GM19372 (cell line): ENCODE measurements at regions not wholly inside any gene's neighbourhood (a gene's known extent, or its start where the extent isn't known, plus 50 kb on each side); places are given as distances from the start of the nearest gene placed in this dataset.

ENCODE experiments used
- ATAC-seq: cut with Tn5 transposase; IDR thresholded peaks from one replicate; pipeline ENCODE4 v1.9.1; 2021; ENCODE audit warnings: mild to moderate bottlenecking, low read depth, moderate library complexity; ENCODE audit not compliant: unreplicated experiment

DNA sequence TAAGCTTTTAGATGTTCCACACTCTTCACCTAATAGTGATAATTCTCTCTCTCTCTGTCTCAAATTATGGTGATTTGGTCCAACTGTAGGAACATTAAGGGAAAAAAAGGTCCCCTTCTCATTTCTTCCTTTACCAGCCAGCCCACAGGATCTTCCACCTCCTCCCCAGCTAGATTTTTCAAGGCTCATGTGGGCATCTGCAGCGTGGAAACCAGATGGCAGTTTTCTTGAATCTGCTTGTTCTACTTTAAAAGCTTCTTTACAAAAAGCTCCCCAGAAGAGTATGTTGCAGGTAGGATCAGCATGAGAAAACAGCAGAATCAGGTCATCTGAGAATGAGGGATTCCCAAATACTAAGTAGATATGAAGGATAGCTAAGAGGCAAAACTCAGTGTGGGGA is 208.6 kb upstream of the PFN2 start:
- no peak for ATAC-seq

DNA sequence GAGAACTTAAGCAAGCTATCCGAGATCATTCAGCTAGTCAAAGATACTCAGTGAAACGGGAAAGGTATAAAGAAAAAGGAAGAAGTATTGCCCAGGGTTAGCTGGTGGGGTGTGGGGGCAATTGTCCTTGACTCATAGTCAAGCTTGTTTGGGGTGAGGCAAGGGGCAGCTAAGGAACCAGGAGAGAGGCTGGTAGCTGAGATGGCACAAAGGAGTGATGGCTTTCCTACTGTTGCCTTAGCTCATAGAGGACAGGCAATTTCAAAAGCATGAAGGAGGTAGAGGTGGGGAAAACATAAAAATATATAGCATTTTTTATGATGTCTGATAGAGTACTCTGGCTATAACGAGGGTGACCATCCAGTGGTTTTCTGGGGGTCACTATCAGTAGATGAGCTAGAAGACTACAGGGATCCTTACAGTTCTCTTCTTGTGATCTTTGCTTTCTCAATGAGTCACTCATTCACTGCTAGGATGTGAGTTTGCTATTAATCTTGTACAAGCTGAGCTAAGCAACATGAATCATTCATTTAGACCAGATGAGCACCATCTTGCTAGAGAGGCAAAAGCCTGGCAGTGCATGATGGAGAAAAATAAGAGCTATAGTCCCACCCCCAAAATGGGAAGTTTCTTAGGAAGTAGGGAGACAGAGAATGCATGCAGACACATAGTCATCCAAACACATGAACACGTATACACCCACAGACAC is 207.1 kb upstream of the PFN2 start:
- no peak for ATAC-seq

- ATAC-seq = no peak
Measured at GRCh38 chr3:150174179-150174578, 203.5 kb upstream of the PFN2 start.

- ATAC-seq = no peak
Measured at GRCh38 chr3:150172356-150172755, 201.7 kb upstream of the PFN2 start.

DNA sequence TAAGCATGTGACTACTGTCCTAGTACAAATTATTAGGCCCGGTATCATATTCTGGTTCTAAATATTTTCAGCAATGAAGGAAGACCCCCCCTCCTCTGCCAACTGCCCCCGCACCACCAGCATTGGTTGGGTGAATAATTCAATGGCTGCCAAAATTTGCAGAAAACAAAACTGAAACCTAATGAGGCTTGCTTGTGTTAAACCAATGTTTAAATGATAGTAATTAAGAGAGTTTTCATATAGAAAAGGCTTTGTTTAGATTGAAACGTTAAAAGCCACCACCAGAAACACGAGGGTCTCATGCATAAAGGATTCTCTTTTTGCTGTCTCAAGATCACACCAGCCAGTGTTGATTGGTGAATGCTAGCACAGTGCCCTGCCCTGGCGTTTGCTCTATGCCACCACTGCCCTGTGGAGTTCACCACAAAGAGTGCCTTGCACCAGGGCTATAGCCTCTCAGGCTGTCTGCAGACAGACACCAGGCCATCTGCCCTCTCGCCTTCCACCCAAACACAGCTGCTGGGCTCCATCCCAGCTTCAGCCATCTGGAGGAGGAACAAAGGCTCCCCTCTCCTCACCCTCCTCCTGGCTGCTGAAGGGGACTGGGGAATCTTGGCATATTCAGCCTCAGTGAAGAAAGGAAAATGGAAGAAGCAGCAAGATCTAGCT is 200.3 kb upstream of the PFN2 start:
- ATAC-seq = no peak

DNA sequence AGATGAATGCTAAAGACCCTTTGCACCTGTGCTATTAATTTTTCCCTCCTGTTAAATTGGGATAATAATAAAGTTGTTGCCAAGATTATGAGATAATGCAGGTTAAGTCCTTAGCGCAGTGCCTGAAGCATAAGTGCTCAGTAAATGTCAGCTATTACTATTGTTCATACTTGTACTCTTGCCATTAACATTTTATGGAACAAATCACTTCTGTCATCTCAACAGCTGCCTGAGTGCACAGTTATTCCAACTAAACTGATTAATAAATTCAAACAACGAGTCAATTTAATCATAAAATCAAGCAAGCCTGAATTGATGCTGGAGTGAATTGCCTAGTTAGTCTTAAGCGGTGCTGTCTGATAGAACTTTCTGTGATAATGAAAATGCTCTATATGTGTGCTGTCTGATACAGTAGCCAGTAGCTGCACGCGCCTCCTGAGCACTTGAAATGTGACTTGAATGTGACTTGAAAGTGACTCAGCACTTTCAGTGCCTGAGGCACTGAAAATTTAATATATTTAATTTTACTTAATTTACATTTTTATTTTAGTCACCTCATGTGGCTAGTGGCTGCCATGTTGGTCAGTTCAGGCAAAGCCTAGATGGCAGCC is 198.7 kb upstream of the PFN2 start:
- ATAC-seq = no peak

- no peak for ATAC-seq
Measured at GRCh38 chr3:150168698-150169097, 198.0 kb upstream of the PFN2 start.

DNA sequence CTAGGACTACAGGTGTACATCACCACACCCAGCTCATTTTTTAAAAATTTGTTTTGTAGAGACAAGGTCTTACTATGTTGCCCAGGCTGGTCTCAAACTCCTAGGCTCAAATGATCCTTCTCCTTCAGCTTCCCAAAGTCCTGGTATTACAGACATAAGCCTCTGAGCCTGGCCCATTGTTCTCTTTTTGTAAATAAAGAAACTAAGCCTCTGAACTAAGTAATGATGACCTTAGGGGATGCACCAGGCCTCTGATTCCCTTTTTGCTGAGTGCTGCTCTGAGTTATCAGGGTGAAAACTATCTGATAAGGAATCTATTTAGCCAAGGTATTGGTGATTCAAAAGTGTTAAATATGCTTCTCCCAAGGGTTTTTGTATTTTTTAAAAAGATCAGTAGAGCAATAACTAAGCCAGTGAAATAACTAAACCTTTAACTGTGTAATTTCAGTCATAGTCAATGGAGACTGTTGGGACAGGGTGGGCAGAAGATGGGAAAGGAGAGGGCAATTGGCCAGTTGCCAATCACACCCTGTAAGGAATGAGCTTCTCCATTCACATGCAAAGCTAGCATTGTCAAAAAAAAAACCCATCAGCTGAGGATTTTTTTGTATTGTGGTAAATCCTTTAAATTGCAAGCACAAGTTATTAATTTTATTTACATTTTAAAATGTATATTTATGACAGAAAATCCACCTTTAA is 194.8 kb upstream of the PFN2 start:
- ATAC-seq = no peak

DNA sequence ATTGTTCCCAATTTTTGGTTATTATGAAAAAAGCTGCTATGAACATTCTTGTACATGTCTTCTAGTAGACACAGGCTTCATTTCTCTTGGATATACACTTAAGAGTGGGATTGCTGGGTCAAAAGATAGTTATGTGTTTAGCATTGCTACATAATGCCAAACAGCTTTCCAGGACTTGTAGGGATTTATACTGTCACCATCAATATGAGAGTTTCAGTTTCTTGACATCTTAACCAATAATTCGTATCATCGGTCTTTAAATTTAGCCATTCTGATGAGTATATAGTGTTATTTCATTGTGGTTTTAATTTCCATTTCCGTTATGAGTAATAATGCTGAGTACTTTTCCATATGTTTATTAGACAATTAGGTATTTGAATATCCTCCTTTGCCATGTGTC is 190.3 kb upstream of the PFN2 start:
- ATAC-seq = no peak

GRCh38 chr3:150158943-150159625 is 188.4 kb upstream of the PFN2 start:
- ATAC-seq = no peak

- no peak for ATAC-seq
Measured at GRCh38 chr3:150152567-150152966, 181.9 kb upstream of the PFN2 start.

DNA sequence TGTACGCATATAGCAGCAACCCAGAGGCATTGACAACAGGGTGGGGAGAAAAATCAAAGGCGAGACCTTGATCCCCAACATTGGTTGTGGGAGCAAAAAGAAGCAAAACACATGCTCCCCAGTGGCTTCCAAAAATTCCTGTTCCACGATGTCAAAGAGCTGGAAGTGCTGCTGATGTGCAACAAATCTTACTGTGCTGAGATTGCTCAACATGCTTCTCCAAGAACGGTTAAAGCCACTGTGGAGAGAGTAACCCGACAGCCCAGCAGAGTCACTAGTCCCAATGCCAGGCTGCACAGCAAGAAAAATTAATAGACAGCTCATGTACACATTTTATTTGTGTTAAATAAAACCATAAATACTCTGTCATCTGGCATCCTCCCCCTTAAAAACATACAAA is 179.9 kb upstream of the PFN2 start:
- no peak for ATAC-seq

- no peak for ATAC-seq
Measured at GRCh38 chr3:150149651-150150051, 179.0 kb upstream of the PFN2 start.

DNA sequence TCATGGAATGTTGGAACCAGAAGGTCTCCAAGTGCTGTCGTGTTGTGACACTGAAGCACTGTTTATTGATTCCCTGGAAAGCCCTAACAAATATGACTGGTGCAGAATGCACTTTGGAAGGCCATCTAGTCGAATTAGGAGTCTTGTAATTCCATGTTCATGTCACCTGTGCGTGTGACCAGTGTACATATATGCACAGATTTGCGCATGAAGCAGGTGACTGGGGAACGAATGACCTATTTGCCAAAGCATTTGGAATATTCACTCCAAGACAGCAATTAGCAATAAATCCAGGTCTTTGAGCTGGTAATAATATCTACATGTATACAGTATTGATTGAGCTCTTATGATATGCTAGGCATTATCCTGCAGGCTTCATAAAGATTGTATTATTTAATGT is 177.5 kb upstream of the PFN2 start:
- no peak for ATAC-seq

DNA sequence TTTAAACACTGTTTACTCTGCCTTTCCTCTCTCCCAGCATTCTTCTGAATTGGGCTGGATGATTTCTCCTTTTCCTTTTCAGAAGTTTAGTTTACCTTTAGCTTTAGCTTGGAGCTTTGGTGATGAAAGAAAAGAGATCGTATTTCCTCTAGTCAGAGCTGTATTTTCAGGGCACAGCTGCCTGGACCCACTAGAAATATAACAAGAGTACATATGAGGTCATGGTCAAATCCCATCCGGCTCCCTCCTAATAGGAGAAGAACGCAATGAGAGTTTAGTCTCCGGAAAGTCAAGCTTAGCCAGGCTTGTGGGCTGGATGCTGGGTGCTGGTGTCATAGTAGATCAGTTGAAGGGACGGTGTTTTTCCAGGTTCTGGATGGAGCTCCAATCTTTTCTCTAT is 177.1 kb upstream of the PFN2 start:
- ATAC-seq = no peak

DNA sequence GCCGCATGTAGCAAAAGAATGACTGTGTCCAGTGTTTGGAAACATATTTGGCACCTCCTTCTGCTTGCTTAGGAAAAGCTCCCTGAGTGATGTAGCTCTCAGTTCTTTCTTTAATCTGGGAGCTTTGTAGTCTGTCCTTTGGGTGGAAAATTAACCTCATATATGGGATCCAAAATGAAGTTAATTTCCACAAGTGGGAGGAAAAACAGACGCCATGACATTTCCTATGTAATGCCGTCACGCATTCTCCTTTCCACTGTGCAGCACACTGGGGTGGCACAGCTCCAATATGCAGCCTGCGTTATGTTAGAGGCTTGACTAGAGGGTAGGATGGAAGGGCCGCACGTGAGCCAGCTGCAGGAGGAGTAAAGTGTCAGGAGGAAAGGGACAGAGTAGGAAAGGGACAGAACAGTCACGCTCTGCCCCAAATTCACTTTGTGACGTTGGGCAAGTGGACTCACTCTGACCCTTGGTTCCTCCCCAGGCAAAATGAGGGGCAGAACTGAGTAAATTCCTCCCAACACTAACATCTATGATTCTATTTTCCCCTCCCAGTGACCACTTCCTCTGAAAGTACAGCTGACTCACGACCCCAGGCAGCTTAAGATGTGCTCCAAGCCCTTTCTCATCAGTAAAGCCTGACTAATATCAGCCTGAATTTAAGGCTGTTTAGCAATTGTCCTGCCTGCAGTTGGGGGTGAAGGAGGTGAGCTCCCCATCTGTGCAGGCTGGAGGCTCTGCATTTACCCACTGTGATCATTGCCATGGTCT is 176.5 kb upstream of the PFN2 start:
- ATAC-seq = no peak

- no peak for ATAC-seq
Measured at GRCh38 chr3:150145659-150146058, 175.0 kb upstream of the PFN2 start.

GRCh38 chr3:150144191-150144708 is 173.6 kb upstream of the PFN2 start:
- no peak for ATAC-seq

DNA sequence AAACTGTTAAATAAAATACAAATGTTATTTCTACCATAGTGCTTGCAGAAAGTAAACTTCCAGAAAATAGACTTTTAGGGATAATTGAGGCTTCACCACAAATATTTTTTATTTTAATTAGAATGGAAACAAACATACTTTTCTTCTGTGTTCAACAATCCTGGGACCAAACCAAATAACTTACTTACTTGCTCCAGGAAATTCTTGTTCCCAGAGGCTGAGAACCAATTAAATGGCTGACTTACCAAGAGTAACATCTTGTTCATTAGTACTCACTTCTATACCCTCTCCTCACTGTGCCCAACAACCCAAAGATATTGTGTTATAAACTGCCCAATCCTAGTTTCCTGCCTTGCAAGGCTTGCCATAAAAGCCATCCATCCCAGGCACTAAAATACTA is 172.2 kb upstream of the PFN2 start:
- no peak for ATAC-seq

GRCh38 chr3:150141790-150142326 is 171.2 kb upstream of the PFN2 start:
- no peak for ATAC-seq
